ENCODE measurements at regions not wholly inside any gene's neighbourhood (a gene's known extent, or its start where the extent isn't known, plus 50 kb on each side); places are given as distances from the start of the nearest gene placed in this dataset.

- TF ChIP-seq EZH2 (IDR thresholded peaks at IDR 0.05) (no peak), POLR2AphosphoS5 (IDR thresholded peaks at IDR 0.05; ENCODE audit: borderline replicate concordance, low read depth, low read length) (no peak), FOXP2 (optimal IDR thresholded peaks at IDR 0.05; ENCODE audit: control extremely low read depth, extremely low read length, insufficient read depth) (no peak)
Observed at GRCh38 chr12:88922816-88923215, 342.5 kb upstream of the KITLG start.

All from SK-N-MC (cell line).